Epithelial cell of esophagus (primary cell): ENCODE measurements at regions not wholly inside any gene's neighbourhood (a gene's known extent, or its start where the extent isn't known, plus 50 kb on each side); places are given as distances from the start of the nearest gene placed in this dataset.

Source experiments
- DNase-seq: peaks from one replicate; pipeline ENCODE4 v3.0.0; 2010; ENCODE audit warnings: low read depth
- H3K4me3 ChIP-seq: 2 replicates; pipeline ENCODE4 v1.5.1; 2011; ENCODE audit warnings: mild to moderate bottlenecking, low read length, control low read depth
- TF ChIP-seq, protein P1 (sequence below): IDR thresholded peaks from 2 replicates; pipeline ENCODE4 v1.5.1; 2011; ENCODE audit warnings: low read depth, mild to moderate bottlenecking, low read length, control low read depth, inconsistent platforms; ENCODE audit not compliant: insufficient read depth; ENCODE audit errors: missing control alignments

DNA sequence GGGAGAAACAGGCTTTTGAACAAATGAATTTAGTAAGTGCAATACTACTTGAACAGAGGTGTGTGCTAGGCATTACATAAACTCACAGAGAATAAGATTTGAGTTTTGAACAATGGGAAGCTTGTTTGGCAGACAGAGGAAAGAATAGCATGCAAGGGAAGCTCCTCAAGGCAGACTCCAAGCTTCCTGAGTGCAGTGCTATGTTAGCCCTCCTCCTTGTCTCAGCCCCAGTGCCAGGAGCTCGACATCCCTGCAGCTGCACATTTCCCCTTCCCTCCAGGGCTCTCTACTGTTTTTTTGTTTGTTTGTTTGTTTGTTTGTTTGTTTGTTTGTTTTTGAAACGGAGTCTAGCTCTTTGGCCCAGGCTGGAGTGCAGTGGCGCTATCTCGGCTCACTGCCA lies 237.5 kb downstream of the IPMK start:
- H3K4me3 ChIP-seq: no peak overlapping the region
- TF ChIP-seq, protein P1, sequence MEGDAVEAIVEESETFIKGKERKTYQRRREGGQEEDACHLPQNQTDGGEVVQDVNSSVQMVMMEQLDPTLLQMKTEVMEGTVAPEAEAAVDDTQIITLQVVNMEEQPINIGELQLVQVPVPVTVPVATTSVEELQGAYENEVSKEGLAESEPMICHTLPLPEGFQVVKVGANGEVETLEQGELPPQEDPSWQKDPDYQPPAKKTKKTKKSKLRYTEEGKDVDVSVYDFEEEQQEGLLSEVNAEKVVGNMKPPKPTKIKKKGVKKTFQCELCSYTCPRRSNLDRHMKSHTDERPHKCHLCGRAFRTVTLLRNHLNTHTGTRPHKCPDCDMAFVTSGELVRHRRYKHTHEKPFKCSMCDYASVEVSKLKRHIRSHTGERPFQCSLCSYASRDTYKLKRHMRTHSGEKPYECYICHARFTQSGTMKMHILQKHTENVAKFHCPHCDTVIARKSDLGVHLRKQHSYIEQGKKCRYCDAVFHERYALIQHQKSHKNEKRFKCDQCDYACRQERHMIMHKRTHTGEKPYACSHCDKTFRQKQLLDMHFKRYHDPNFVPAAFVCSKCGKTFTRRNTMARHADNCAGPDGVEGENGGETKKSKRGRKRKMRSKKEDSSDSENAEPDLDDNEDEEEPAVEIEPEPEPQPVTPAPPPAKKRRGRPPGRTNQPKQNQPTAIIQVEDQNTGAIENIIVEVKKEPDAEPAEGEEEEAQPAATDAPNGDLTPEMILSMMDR: no peak
- DNase-seq: no peak

GRCh38 chr10:58028597-58029366 lies 238.9 kb downstream of the IPMK start:
- DNase-seq: peak; percentile 25
- TF ChIP-seq, protein P1: no peak
- H3K4me3 ChIP-seq: no peak overlapping the region

DNA sequence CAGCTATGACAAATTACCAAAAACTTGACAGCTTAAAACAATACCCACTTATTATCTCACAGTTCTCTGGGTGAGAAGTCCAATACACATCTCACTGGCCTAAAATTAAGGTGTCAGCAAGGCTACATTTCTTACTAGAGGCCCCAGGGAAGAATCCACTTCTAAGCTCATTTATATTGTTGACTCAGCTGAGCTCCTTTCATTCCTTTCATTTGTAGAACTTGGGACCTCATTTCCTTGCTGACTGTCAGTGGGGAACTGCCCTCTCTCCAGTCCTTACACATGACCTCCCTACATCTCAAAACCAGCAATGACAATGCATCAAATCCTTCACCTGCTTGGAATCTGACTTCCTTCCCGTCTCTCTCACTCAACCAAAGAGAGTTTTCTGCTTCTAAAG lies 240.3 kb downstream of the IPMK start:
- H3K4me3 ChIP-seq: no peak overlapping the region
- no peak for DNase-seq
- TF ChIP-seq, protein P1: no peak

DNA sequence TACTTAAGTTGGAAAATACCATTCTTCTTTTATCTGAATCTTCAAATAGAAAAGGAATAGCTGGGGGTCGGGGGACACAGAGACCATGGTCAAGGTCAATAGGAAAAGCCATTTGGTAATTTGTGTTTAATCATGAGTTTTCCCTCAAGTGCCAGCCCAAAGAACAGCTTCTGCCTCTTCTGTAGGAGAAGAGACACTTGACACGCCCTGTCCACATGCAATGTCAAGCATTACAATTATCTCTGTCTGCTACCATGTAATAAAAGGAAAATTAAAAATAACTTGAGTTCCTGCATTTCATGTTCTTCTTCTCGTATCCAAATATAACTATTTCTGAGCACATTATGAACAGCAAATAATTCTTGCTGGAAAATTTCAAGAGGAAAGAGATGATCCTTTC lies 241.7 kb downstream of the IPMK start:
- TF ChIP-seq, protein P1: no peak
- no peak overlapping the region for H3K4me3 ChIP-seq
- no peak for DNase-seq

DNA sequence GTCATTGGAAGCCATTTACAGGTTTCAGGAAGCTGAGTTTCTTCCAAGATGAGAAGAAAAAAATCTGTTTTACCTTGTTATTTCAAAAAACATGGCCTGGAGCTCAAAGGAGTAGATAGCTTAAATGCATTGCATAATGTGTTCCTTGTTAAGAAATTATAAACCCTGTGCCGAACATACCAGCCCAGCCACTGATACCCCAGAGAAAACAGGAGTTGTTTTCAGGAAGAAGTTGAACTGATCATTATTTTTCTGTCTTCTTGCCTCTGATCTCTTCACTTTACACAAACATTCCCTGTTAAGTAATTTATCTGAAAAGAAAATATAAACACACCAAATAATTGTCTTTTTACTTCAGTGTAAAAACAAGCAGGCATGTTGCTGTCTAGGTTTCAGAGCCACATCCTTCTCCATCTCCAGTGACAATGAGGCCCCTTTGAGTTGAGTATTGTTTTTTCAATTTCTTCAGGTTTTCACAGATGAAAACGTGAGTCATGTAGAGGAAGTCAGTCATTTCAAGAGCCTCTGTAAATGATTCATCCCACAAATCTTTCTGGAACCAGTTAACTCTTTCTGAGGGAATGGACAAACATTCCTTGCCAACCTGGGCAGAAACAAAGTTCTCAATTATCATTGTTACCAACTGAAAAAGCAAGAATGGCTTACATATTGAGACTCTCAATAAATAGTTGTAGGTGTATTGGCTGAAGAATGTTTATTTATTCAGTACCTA lies 244.2 kb downstream of the IPMK start:
- peak; percentile 81 for DNase-seq
- H3K4me3 ChIP-seq: no peak overlapping the region
- TF ChIP-seq, protein P1: no peak

DNA sequence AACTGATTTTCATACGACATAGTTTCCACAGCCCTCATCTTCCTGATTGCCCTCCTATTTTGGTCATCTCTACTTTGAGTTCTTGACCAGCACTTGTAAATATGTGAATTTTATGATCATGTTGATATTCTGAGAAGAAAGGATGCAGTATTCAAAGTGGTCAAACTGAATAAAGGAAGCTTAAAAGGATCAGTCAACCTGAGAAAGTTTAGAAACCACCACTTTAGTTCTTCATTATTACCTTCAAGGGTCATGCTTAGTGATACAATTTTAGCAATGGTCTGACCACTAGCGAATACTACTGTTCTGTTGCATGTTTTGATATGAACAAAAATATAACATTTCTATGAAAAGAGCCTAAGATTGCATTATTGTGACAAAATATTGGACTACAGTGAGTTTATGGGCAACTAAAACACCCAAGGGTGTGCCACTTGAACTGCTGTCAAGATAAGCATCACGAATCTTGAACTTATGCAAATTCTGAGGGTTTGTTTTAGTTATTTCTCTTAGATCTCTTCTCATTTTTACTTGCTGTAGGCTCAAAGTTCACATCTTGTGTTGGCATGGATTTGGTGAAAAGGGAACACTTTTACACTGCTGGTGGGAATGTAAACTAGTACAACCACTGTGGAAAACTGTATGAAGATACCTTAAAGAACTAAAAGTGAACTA lies 247.7 kb downstream of the IPMK start:
- H3K4me3 ChIP-seq: no peak overlapping the region
- TF ChIP-seq, protein P1: no peak
- no peak for DNase-seq
